Spleen (tissue), 11 donors: ENCODE measurements at regions not wholly inside any gene's neighbourhood (a gene's known extent, or its start where the extent isn't known, plus 50 kb on each side); places are given as distances from the start of the nearest gene placed in this dataset.
"Not testable (repeated sequence)": the region's sequence is repeated elsewhere in the genome, so short reads cannot be mapped to it uniquely, and the experiment has no call there.

ENCODE experiments used
- DNase-seq: peaks from one replicate; pipeline ENCODE4 v3.0.0-alpha.2; 2020
- H3K27ac ChIP-seq, 8 donors: fragments of 200-600 bp; sonication (generic) in 7 of 8; 1 replicate in 4 of 8; 2 replicates in 4 of 8; pipeline versions ENCODE4 v1.5.0 to v1.8.0; 2016 to 2021; ENCODE audit warnings: inconsistent platforms in 4 of 8, mild to moderate bottlenecking in 4 of 8, moderate library complexity in 1 of 8
- H3K27me3 ChIP-seq, 7 donors: fragments of 200-600 bp; sonication (generic) in 6 of 7; replicated peaks in 1 of 7; 1 replicate in 4 of 7; 2 replicates in 3 of 7; pipeline versions ENCODE4 v1.5.0 to v1.8.0; 2016 to 2021; ENCODE audit warnings: inconsistent platforms in 3 of 7, mild to moderate bottlenecking in 1 of 7
- H3K36me3 ChIP-seq, 6 donors: fragments of 200-600 bp; sonication (generic) in 5 of 6; 1 replicate in 4 of 6; 2 replicates in 2 of 6; pipeline versions ENCODE4 v1.5.0 to v1.8.0; 2016 to 2021; ENCODE audit warnings: inconsistent platforms in 2 of 6
- H3K4me1 ChIP-seq, 6 donors: fragments of 200-600 bp; sonication (generic) in 5 of 6; 1 replicate in 3 of 6; 2 replicates in 3 of 6; pipeline versions ENCODE4 v1.5.0 to v1.8.0; 2016 to 2021; ENCODE audit warnings: inconsistent platforms in 3 of 6
- H3K4me3 ChIP-seq, 8 donors: fragments of 200-600 bp; sonication (generic) in 7 of 8; 1 replicate in 4 of 8; 2 replicates in 4 of 8; pipeline versions ENCODE4 v1.5.0 to v1.8.0; 2016 to 2021; ENCODE audit warnings: inconsistent platforms in 4 of 8, mild to moderate bottlenecking in 4 of 8, moderate library complexity in 2 of 8
- H3K9me3 ChIP-seq, 8 donors: fragments of 200-600 bp; sonication (generic) in 7 of 8; 1 replicate in 4 of 8; 2 replicates in 4 of 8; pipeline versions ENCODE4 v1.5.0 to v1.8.0; 2016 to 2021; ENCODE audit warnings: inconsistent platforms in 4 of 8
- WGBS, 5 donors: extraction: QIAGEN DNeasy Blood & Tissue Kit in 3 of 5; methylation state at CpG; one replicate each; pipeline versions ENCODE4 v1.1.5 to v1.1.7; 2013 to 2018; 5-methylcytosine and 5-hydroxymethylcytosine counted together
- intact Hi-C: fragments of 100-400 bp; cut with DNase I; formaldehyde crosslinking; loops from one replicate; pipeline ENCODE4 v1.15.0; 2023; ENCODE audit warnings: low total_unique reads
- donor health status: healthy with polysubstance abuse.
- donor health status: DM: no; HTN: no; CAD: no; lungs with moderate emphysema.
- donor health status: DM: no; HTN: no; CAD: no.
- donor health status: Bipolar disorder and iron deficiency.
- donor health status: healthy.
- donor health status: DM: no; HTN: no; CAD: no.
- donor health status: DM: yes; HTN: yes; CAD: no.

- peaks cover 0 to 12% (median 4%) of the 10 kb centered on the region in 8 donors for H3K9me3 ChIP-seq
- intact Hi-C loops, H3K27ac ChIP-seq, H3K4me3 ChIP-seq, H3K4me1 ChIP-seq, H3K27me3 ChIP-seq, H3K36me3 ChIP-seq: not testable (repeated sequence)
- DNase-seq = peak; percentile 41
- WGBS, 5 donors = 82 to 99% (median 95%) methylated on average over 11 to 23 of the region's 31 CpGs
Observed at GRCh38 chr4:131734321-131734720, 1414.8 kb upstream of the PCDH10 start.

- 88 to 98% (median 94%) methylated on average over 16 to 29 of the region's 51 CpGs for WGBS, 5 donors
- H3K4me3 ChIP-seq, H3K27ac ChIP-seq, intact Hi-C loops, H3K4me1 ChIP-seq, H3K27me3 ChIP-seq, H3K36me3 ChIP-seq: not testable (repeated sequence)
- peaks cover 0 to 12% (median 1%) of the 10 kb centered on the region in 8 donors for H3K9me3 ChIP-seq
- peak; percentile 57 for DNase-seq
Observed at GRCh38 chr4:131734851-131735385, 1414.2 kb upstream of the PCDH10 start.

DNA sequence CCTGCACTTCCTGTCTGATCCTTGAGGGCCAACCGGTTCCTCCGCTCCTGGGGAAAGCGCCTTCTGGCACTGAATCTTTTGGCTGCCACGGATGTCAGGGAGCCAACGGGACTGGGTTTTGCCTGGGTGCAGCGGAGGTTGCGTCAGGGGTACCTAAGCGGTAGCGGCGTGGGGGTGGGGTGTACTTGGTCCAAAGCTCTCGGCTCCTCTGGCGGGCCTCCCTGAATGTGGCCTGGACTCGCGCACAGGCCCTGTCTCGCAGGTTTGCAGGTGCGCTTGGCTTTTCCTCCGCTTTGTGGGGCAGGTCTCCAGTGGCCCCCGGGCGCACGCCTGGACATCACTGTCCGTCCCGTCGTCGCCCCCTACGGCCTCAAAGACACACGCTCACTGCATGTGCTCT, 1410.1 kb upstream of the PCDH10 start:
- H3K27ac ChIP-seq, H3K4me3 ChIP-seq, intact Hi-C loops, H3K4me1 ChIP-seq, H3K27me3 ChIP-seq, H3K36me3 ChIP-seq: not testable (repeated sequence)
- 90 to 95% (median 94%) methylated on average over 12 to 21 of the region's 26 CpGs; no CpG with 5 or more reads in 2 of the 5 donors for WGBS, 5 donors
- peak; percentile 19 for DNase-seq
- peaks cover 0 to 14% (median 0%) of the 10 kb centered on the region in 8 donors for H3K9me3 ChIP-seq

DNA sequence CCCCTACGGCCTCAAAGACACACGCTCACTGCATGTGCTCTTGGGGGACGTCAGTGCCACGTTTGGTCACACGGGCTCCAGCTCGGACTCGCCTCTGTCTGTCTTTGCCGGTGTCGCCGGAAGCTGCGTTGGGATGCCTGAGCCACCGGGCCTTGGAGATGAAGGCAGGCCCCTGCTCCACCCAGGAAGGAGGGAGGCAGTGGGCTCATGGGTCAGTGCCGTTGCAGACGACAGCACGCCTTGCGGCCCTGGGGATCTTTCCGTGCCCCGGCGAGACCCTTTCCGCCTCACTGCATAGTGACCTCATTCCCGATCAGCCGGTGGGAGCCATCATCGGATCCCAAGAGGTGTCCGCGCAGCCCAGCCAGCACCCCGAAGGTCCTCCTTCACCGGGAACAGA, 1407.3 kb upstream of the PCDH10 start:
- intact Hi-C loops, H3K4me3 ChIP-seq, DNase-seq, H3K27ac ChIP-seq, H3K9me3 ChIP-seq, H3K4me1 ChIP-seq, H3K36me3 ChIP-seq, H3K27me3 ChIP-seq: not testable (repeated sequence)
- WGBS, 5 donors = 96 to 100% methylated on average over 5 to 8 of the region's 27 CpGs; no CpG with 5 or more reads in 3 of the 5 donors

DNA sequence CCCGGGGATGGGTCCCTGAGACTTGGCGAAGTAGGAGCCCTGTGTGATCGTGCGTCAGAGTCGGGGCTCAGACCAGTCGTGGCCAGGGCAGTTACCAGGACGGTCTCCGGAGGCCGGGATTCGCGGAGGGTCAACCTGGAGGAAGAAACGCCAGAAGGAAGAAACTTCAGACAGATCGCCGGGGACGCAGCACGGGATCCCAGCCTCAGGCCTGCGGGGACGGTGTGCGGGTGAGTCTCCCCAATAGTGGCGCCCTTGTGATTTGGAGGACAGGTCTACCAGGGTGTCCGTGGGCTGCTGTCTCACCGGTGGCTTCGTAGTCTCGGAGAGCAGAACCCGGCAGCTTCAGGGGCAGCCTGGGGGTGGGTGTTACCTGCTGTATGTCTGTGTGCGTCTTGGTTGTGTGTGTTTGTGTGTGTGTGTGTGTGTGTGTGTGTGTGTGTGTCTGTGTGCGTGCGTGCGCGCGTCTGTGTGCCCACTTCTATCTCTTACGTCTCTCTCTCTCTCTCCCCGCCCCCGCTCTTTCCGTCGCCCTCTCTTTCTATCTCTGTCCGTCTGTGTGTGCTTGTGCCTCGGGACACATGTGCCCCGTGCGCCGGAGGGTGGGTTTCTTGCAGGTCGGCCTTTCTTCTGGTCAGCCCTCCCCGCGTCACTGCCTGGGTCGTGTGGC, 1406.4 kb upstream of the PCDH10 start:
- H3K4me3 ChIP-seq, H3K4me1 ChIP-seq, intact Hi-C loops, H3K27ac ChIP-seq, H3K9me3 ChIP-seq, H3K27me3 ChIP-seq, H3K36me3 ChIP-seq: not testable (repeated sequence)
- DNase-seq = peak; percentile 15
- 90 to 97% (median 94%) methylated on average over 22 to 40 of the region's 45 CpGs for WGBS, 5 donors

DNA sequence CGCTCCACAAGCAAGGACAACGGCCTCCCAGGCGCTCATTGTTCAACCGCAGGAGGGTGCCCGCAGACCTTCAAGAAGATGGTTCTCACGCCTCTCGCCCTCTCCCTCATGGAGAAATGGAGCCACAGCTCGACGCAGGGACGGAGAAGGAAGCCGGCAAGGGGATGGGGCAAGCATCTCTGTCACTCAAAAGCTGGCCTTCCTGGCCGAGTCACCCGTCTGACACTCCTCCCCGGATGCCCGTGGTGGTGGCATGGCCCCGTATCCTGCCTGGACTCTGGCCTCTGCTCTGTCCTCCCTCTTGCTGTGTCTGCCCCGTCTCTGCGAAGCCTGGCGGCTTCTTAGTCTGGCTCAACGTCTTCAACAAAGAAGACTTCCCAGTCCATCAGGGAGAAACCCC, 1405.7 kb upstream of the PCDH10 start:
- H3K4me3 ChIP-seq, H3K27ac ChIP-seq, H3K27me3 ChIP-seq, intact Hi-C loops, DNase-seq, H3K4me1 ChIP-seq, H3K9me3 ChIP-seq, H3K36me3 ChIP-seq: not testable (repeated sequence)
- 80 to 97% (median 90%) methylated on average over 1 to 10 of the region's 20 CpGs; no CpG with 5 or more reads in 1 of the 5 donors for WGBS, 5 donors

DNA sequence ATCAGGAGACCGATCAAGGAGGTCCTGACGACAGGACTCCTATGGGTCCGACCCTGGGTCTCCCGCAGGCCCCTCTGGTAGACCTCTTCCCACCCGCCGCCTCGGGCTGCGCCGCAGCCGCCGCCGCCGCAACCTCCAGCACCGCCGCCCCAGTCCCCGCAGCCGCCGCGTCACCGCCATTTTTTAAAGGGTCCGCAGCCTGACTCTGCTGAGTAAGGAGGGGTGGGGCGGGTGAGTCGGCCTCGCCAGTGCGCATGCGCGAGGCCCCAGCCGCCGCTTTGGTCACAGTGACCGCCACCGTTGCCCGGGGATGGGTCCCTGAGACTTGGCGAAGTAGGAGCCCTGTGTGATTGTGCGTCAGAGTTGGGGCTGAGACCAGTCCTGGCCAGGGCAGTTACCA, 1401.9 kb upstream of the PCDH10 start:
- peaks cover 0 to 16% (median 0%) of the 10 kb centered on the region in 8 donors for H3K9me3 ChIP-seq
- H3K27me3 ChIP-seq, H3K36me3 ChIP-seq, H3K4me3 ChIP-seq, H3K4me1 ChIP-seq, intact Hi-C loops, H3K27ac ChIP-seq: not testable (repeated sequence)
- peak; percentile 21 for DNase-seq
- 86 to 100% (median 94%) methylated on average over 1 to 18 of the region's 34 CpGs for WGBS, 5 donors

- peak; percentile 76 for DNase-seq
Observed at GRCh38 chr4:131749224-131749623, 1399.9 kb upstream of the PCDH10 start.

GRCh38 chr4:131750006-131750405, 1399.1 kb upstream of the PCDH10 start:
- H3K4me3 ChIP-seq, intact Hi-C loops, H3K27ac ChIP-seq, H3K36me3 ChIP-seq, H3K4me1 ChIP-seq, H3K27me3 ChIP-seq: not testable (repeated sequence)
- peak; percentile 24 for DNase-seq
- 86 to 98% (median 90%) methylated on average over 12 to 25 of the region's 25 CpGs for WGBS, 5 donors
- H3K9me3 ChIP-seq = peaks cover 0 to 13% (median 0%) of the 10 kb centered on the region in 8 donors

More at GRCh38 chr4:131749224-131749623, 1399.9 kb upstream of the PCDH10 start:
- H3K27me3 ChIP-seq, H3K36me3 ChIP-seq, H3K27ac ChIP-seq, intact Hi-C loops, H3K4me1 ChIP-seq, H3K4me3 ChIP-seq: not testable (repeated sequence)
- WGBS, 5 donors = 79 to 98% (median 95%) methylated on average over 8 to 22 of the region's 31 CpGs; no CpG with 5 or more reads in 1 of the 5 donors
- peaks cover 0 to 13% (median 0%) of the 10 kb centered on the region in 8 donors for H3K9me3 ChIP-seq

- intact Hi-C loops = not testable (repeated sequence)
- 96 to 98% (median 96%) methylated on average over 22 to 27 of the region's 31 CpGs for WGBS, 5 donors
Observed at GRCh38 chr4:131750469-131750868, 1398.6 kb upstream of the PCDH10 start.

DNA sequence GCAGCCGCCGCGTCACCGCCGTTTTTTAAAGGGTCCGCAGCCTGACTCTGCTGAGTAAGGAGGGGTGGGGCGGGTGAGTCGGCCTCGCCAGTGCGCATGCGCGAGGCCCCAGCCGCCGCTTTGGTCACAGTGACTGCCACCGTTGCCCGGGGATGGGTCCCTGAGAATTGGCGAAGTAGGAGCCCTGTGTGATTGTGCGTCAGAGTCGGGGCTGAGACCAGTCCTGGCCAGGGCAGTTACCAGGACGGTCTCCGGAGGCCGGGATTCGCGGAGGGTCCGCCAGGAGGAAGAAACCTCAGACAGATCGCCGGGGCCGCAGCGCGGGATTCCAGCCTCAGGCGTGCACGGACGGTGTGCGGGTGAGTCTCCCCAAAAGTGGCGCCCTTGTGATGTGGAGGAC, 1386.9 kb upstream of the PCDH10 start:
- DNase-seq, H3K9me3 ChIP-seq, H3K36me3 ChIP-seq, H3K4me3 ChIP-seq, H3K4me1 ChIP-seq, H3K27me3 ChIP-seq, H3K27ac ChIP-seq, intact Hi-C loops: not testable (repeated sequence)
- WGBS, 5 donors = 79 to 94% methylated on average over 28 to 29 of the region's 35 CpGs; no CpG with 5 or more reads in 3 of the 5 donors

More at GRCh38 chr4:131750469-131750868, 1398.6 kb upstream of the PCDH10 start:
- not testable (repeated sequence) for H3K4me3 ChIP-seq, H3K36me3 ChIP-seq, H3K4me1 ChIP-seq, H3K27ac ChIP-seq, H3K27me3 ChIP-seq
- peaks cover 0 to 13% (median 0%) of the 10 kb centered on the region in 8 donors for H3K9me3 ChIP-seq
- peak; percentile 54 for DNase-seq
